Keratinocyte (primary cell): ENCODE measurements at regions not wholly inside any gene's neighbourhood (a gene's known extent, or its start where the extent isn't known, plus 50 kb on each side); places are given as distances from the start of the nearest gene placed in this dataset.

Experiments used
- DNase-seq: peaks from one replicate; pipeline ENCODE4 v3.0.0-alpha.2; 2011; ENCODE audit warnings: low read depth, missing footprints, low spot score
- FAIRE-seq: peaks from 2 replicates; lab custom pipeline; 2011; peaks lifted over from hg19 to GRCh38; lab: Jason Lieb, UNC
- H2AFZ ChIP-seq: 2 replicates; pipeline ENCODE4 v1.6.0; 2012; ENCODE audit warnings: low read length, control low read depth, inconsistent platforms; ENCODE audit not compliant: control insufficient read depth
- H3K27ac ChIP-seq: 2 replicates; pipeline ENCODE4 v1.5.1; 2011; ENCODE audit warnings: low read length; ENCODE audit not compliant: control insufficient read depth, insufficient read depth
- H3K27me3 ChIP-seq: 3 replicates; pipeline ENCODE4 v1.6.0; 2011; ENCODE audit warnings: low read length; ENCODE audit not compliant: control insufficient read depth, insufficient read depth; ENCODE audit errors: extremely low read depth
- H3K36me3 ChIP-seq, 2 experiments: 2 replicates in 1 of 2; 3 replicates in 1 of 2; pipeline ENCODE4 v1.5.1; 2011; ENCODE audit warnings: low read length in 2 of 2, mild to moderate bottlenecking in 1 of 2; ENCODE audit not compliant: control insufficient read depth in 2 of 2, insufficient read depth in 2 of 2; ENCODE audit errors: extremely low read depth in 1 of 2
- H3K4me1 ChIP-seq: 3 replicates; pipeline ENCODE4 v1.5.1; 2011; ENCODE audit warnings: low read length; ENCODE audit not compliant: control insufficient read depth, insufficient read depth; ENCODE audit errors: extremely low read depth
- H3K4me2 ChIP-seq: 3 replicates; pipeline ENCODE4 v1.6.0; 2011; ENCODE audit warnings: low read depth, low read length; ENCODE audit not compliant: control insufficient read depth, insufficient read depth; ENCODE audit errors: extremely low read depth
- H3K4me3 ChIP-seq, 3 experiments: fragments of 200-600 bp in 1 of 3; sonication (generic) in 1 of 3; 2 replicates in 2 of 3; 3 replicates in 1 of 3; pipeline ENCODE4 v1.5.1; 2011 to 2016; ENCODE audit warnings: low read length in 3 of 3, mild to moderate bottlenecking in 3 of 3, control low read depth in 2 of 3, inconsistent platforms in 1 of 3, low read depth in 1 of 3, mixed read lengths in 1 of 3, mixed run types in 1 of 3, moderate library complexity in 1 of 3; ENCODE audit not compliant: control insufficient read depth in 2 of 3, insufficient read depth in 2 of 3; ENCODE audit errors: extremely low read depth in 1 of 3
- H3K79me2 ChIP-seq: 2 replicates; pipeline ENCODE4 v1.6.0; 2012; ENCODE audit warnings: low read length; ENCODE audit not compliant: control insufficient read depth, insufficient read depth
- H3K9ac ChIP-seq: 3 replicates; pipeline ENCODE4 v1.6.0; 2011; ENCODE audit warnings: low read length; ENCODE audit not compliant: control insufficient read depth, insufficient read depth; ENCODE audit errors: extremely low read depth
- H3K9me1 ChIP-seq: 3 replicates; pipeline ENCODE4 v1.6.0; 2011; ENCODE audit warnings: low read length; ENCODE audit not compliant: control insufficient read depth, insufficient read depth; ENCODE audit errors: extremely low read depth
- H3K9me3 ChIP-seq: 2 replicates; pipeline ENCODE4 v1.5.1; 2012; ENCODE audit warnings: low read depth, low read length; ENCODE audit not compliant: control insufficient read depth
- H4K20me1 ChIP-seq: 3 replicates; pipeline ENCODE4 v1.6.0; 2011; ENCODE audit warnings: low read length; ENCODE audit not compliant: control insufficient read depth, insufficient read depth; ENCODE audit errors: extremely low read depth
- CTCF ChIP-seq, 3 experiments: IDR thresholded peaks in 1 of 3; conservative IDR thresholded peaks in 1 of 3; optimal IDR thresholded peaks in 1 of 3; 2 replicates in 2 of 3; 3 replicates in 1 of 3; pipeline versions ENCODE3 to v1.5.1; 2011; ENCODE audit warnings: low read length in 3 of 3, mild to moderate bottlenecking in 3 of 3, moderate library complexity in 2 of 3, control low read depth in 1 of 3, inconsistent platforms in 1 of 3; ENCODE audit not compliant: insufficient read depth in 2 of 3; ENCODE audit errors: extremely low read depth in 1 of 3
- EZH2 ChIP-seq: IDR thresholded peaks from one replicate; pipeline ENCODE4 v1.6.1; 2012; ENCODE audit warnings: inconsistent platforms, mild to moderate bottlenecking, low read length, moderate library complexity
- dilution Hi-C: fragments of 300-500 bp; cut with MboI; formaldehyde crosslinking; loops from one replicate; pipeline ENCODE4 v1.7.0; 2020; ENCODE audit warnings: low sequenced_read_pairs; ENCODE audit not compliant: extremely low pct_ligation_motif_present

GRCh38 chr11:28842716-28843115, 734.5 kb downstream of the METTL15 start:
- H3K4me3 ChIP-seq = no peak overlapping the region
- H4K20me1 ChIP-seq = no peaks in the 10 kb centered on the region
- H3K27ac ChIP-seq = no peak overlapping the region
- dilution Hi-C loops = no loop called here
- no peak for DNase-seq
- no peaks in the 10 kb centered on the region for H3K27me3 ChIP-seq
- FAIRE-seq = no peak
- no peaks in the 10 kb centered on the region for H3K36me3 ChIP-seq
- H3K9ac ChIP-seq = no peak overlapping the region
- no peak overlapping the region for H2AFZ ChIP-seq
- no peaks in the 10 kb centered on the region for H3K79me2 ChIP-seq
- TF ChIP-seq CTCF (optimal IDR thresholded peaks at IDR 0.05 in 1 of 3, IDR thresholded peaks at IDR 0.05 in 1 of 3, conservative IDR thresholded peaks at IDR 0.05 in 1 of 3; ENCODE audit: extremely low read depth in 1 of 3, insufficient read depth in 2 of 3, low read length in 3 of 3) (no peak), EZH2 (no peak)
- H3K9me3 ChIP-seq = no peaks in the 10 kb centered on the region
- H3K4me2 ChIP-seq = no peak overlapping the region
- no peaks in the 10 kb centered on the region for H3K4me1 ChIP-seq
- no peaks in the 10 kb centered on the region for H3K9me1 ChIP-seq

- Histone ChIP-seq H4K20me1 (no peaks in the 10 kb centered on the region), H3K4me2 (no peak overlapping the region), H3K27ac (no peak overlapping the region), H3K4me1 (peaks cover 6% of the 10 kb centered on the region), H3K36me3 (no peaks in the 10 kb centered on the region), H3K27me3 (no peaks in the 10 kb centered on the region), H3K9me3 (no peaks in the 10 kb centered on the region), H3K4me3 (no peak overlapping the region), H3K79me2 (no peaks in the 10 kb centered on the region), H3K9ac (no peak overlapping the region), H3K9me1 (no peaks in the 10 kb centered on the region), H2AFZ (no peak overlapping the region)
- FAIRE-seq (no peak), DNase-seq (no peak)
- dilution Hi-C loops = no loop called here
- TF ChIP-seq CTCF (optimal IDR thresholded peaks at IDR 0.05 in 1 of 3, IDR thresholded peaks at IDR 0.05 in 1 of 3, conservative IDR thresholded peaks at IDR 0.05 in 1 of 3; ENCODE audit: extremely low read depth in 1 of 3, insufficient read depth in 2 of 3, low read length in 3 of 3) = no peak
Observed at GRCh38 chr11:28838741-28839140, 730.6 kb downstream of the METTL15 start.
